Uterus (tissue), 2 donors: ENCODE measurements at regions not wholly inside any gene's neighbourhood (a gene's known extent, or its start where the extent isn't known, plus 50 kb on each side); places are given as distances from the start of the nearest gene placed in this dataset.

Experiments
- CTCF ChIP-seq, 4 experiments: fragments of 200-600 bp in 2 of 4; fragments of 450-650 bp in 2 of 4; sonication (generic) in 2 of 4; IDR thresholded peaks; one replicate each; pipeline ENCODE4 v1.5.1; 2016 to 2019; ENCODE audit warnings: antibody characterized with exemption in 4 of 4, mild to moderate bottlenecking in 2 of 4, moderate library complexity in 1 of 4
- POLR2A ChIP-seq, 2 donors: fragments of 450-650 bp; IDR thresholded peaks; one replicate each; pipeline ENCODE4 v1.6.1; 2016; ENCODE audit warnings: antibody characterized with exemption in 2 of 2, mild to moderate bottlenecking in 1 of 2, moderate library complexity in 1 of 2

- no peak for TF ChIP-seq POLR2A (IDR thresholded peaks at IDR 0.05)
- TF ChIP-seq CTCF (IDR thresholded peaks at IDR 0.05), result no peak
These were observed 357.1 kb upstream of the ZNF32 start for GRCh38 chr10:44005788-44006099.
